ENCODE measurements at regions not wholly inside any gene's neighbourhood (a gene's known extent, or its start where the extent isn't known, plus 50 kb on each side); places are given as distances from the start of the nearest gene placed in this dataset.

- TF ChIP-seq RAD21 (IDR thresholded peaks at IDR 0.05; ENCODE audit: low read length) (no peak), POLR2A (IDR thresholded peaks at IDR 0.05; ENCODE audit: low read depth, low read length) (no peak), BHLHE40 (IDR thresholded peaks at IDR 0.05; ENCODE audit: low read depth, low read length) (no peak), CTCF (conservative IDR thresholded peaks at IDR 0.05; ENCODE audit: low read depth, low read length) (no peak), USF2 (IDR thresholded peaks at IDR 0.05; ENCODE audit: low read depth, low read length) (no peak), MAFK (IDR thresholded peaks at IDR 0.05; ENCODE audit: low read depth, low read length) (no peak), CEBPB (IDR thresholded peaks at IDR 0.05; ENCODE audit: low read depth, low read length) (no peak), MAZ (IDR thresholded peaks at IDR 0.05; ENCODE audit: borderline replicate concordance, low read depth, low read length) (no peak), RCOR1 (IDR thresholded peaks at IDR 0.05; ENCODE audit: insufficient replicate concordance, low read length) (no peak), RFX5 (IDR thresholded peaks at IDR 0.05; ENCODE audit: low read depth, low read length) (no peak), NFE2L2 (IDR thresholded peaks at IDR 0.05; ENCODE audit: low read depth, low read length) (no peak), MXI1 (IDR thresholded peaks at IDR 0.05; ENCODE audit: borderline replicate concordance, low read depth, low read length) (no peak), FOS (IDR thresholded peaks at IDR 0.05; ENCODE audit: low read depth, low read length) (no peak), SMC3 (IDR thresholded peaks at IDR 0.05; ENCODE audit: low read depth, low read length) (no peak)
These were observed 80.4 kb downstream of the DAD1 start for GRCh38 chr14:22508662-22509035.

Data from IMR-90 (cell line).